ENCODE measurements at regions not wholly inside any gene's neighbourhood (a gene's known extent, or its start where the extent isn't known, plus 50 kb on each side); places are given as distances from the start of the nearest gene placed in this dataset.
"Not testable (repeated sequence)": the region's sequence is repeated elsewhere in the genome, so short reads cannot be mapped to it uniquely, and the experiment has no call there.

DNA sequence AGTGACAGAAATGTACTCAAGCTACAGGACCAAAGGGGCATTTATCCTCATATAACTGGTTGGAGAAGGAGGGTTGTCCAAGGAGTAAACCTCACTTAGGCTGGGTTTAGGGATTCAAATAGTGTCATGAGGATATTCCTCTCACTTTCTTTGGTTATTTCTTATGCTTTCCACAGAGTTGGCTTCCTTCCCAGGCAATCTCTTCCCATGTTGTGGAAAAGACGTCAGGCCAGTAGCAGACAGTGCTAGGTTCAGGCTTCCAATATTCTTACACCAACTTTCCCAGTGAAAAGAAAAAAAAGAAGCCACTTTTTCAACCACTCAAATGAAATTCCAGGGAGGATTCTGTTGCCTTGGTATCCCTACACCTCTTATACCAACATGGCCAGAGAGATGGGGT is 653.0 kb downstream of the C4orf33 start:
- no peak for DNase-seq

DNA sequence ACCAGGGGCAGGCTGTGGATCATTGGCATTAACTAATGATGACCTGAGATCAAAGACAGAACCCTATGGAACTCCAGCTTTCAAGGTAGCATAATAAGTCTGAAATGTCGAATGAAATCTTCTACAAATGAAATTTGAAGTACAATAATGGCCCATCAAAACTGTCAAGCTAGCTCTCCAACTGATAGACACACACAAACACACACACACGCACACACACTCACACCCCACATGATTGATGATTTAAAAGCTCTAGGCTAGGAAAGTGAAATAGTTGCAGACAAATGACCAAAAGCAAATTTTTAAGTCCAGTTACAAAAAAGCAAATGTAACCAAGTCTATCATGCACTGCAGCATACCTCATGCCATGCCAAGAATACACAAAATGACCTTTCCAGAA is 655.7 kb downstream of the C4orf33 start:
- DNase-seq, result no peak

DNA sequence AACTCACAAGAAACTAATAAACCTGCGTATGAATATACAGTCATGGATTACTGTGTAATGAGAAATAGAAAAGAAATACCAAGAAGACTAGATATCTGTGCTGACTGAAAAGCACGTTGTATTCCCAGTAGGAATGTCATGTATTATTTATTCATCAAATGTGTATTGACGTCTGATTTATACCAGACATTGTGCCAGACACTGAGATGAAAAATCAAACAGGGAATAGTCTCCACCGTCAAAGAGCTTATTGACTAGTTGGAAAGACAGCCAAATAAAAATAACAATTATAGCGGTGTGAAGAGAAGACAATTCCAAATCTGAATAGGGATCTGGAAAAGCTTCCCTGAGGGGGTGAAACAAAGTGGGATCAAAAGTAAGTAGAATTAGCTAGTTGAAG is 687.6 kb downstream of the C4orf33 start:
- DNase-seq, result no peak

DNA sequence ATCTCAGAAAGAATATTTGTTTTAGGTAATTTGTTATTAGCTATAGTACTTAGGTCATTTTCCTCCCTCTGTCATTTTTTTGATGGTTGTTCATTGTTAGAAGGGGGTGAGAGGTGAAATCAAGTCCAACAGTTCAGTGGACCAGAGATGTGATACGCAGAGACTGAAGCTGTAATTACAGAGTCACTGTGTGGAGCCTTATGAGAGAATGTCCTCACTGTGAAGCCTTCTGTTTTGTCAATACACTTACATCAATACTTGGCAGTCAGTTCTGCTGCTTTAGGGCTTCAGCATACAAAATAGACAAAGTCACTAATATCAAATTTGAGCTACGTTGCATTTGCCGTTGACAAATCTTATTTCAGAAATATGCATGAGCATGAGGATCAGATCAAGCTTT is 692.5 kb downstream of the C4orf33 start:
- no peak for DNase-seq

DNA sequence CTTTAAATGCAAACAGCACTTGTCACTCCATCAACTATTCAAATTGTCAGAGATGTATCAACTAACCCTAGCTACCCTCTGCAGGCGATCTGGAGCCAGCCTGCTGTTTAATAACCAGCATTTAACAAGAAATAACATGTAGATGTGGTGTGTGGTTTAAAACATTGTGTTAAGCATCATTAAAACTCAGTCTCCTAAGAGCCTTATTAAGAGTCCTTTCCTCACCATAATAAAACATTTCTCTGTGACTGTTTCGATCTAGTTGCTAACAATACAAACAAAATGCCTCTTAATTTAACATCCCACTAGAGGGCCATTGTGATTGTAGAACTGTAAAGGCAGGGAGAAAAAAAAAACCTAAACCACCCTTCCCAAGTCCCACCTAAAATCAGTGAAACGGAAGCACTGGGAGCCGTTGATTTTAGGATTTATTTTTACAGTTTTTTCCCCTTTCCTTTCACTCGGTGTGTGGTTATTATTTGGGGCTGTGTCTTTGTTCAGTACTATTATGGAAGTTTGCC is 708.6 kb downstream of the C4orf33 start:
- DNase-seq, result no peak

DNA sequence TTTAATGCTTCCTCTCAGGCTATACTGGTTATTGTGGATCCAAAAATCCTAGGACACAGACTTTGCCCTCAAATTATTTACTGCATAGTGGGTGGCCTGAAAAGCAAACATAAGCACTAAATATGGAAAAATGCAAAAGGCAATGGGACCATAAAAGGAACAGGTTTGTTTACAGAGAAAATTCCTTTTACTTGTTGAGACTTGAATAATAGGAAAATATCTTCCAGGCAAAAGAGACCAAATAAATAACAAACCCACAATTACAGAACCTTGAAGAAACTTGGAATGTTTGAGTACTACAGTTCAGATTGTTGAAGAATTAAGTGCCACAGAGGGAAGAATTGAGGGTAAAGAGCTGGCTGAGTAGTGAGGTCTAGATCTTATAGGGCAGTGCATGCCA is 711.0 kb downstream of the C4orf33 start:
- DNase-seq, result no peak

DNA sequence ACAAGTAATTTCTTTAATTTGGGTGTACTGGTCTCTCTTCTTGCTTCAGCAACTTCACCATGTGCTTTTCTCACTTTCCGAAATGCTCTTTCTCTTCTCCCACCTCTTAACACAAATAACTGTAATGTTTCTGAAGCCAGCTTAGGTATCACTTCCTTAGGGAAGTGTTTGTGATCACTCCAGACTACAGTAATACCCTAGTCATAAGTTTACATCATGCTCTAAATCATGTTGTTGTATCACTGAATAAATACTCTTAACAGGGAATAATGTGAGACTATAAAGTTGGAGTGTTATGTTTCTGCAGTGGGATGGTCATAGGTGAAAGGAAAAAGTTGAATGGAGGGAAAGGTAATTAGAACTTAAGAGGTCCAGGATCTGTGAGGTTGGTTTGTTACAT is 712.3 kb downstream of the C4orf33 start:
- no peak for DNase-seq

DNA sequence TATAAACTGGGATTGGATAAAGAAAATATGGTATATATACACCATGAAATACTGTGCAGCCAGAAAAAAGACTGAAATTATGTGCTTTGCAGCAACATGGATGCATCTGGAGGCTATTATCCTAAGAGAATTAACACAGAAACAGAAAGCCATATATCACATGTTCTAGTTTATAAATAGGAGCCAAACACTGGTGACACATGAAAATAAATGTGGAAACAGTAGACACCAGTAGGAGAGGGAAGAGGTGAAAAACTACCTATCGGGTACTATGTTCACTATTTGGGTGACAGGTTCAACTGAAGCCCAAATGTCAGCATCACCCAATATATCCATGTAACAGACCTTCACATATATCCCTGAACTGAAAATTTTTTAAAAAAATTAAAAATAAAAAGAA is 725.1 kb downstream of the C4orf33 start:
- DNase-seq, result no peak

DNA sequence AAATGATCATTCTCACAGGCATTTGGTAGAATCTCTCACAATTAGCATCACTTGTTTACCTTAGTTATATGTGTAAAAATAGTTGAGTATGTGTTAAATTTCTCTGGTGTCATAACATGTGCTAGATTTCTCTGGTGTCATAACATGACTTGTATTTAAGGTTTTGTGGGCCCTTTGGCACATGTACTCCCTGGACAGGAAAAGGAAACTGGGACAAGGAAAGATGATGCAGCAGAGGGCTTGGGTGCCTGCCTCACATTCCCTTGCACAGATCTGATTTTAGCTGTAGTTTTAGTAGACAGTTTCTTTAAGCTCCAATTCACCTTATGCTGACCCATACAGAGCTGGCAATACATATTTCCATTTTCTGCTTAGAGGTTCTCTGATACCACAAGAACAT is 726.0 kb downstream of the C4orf33 start:
- DNase-seq, result no peak

DNA sequence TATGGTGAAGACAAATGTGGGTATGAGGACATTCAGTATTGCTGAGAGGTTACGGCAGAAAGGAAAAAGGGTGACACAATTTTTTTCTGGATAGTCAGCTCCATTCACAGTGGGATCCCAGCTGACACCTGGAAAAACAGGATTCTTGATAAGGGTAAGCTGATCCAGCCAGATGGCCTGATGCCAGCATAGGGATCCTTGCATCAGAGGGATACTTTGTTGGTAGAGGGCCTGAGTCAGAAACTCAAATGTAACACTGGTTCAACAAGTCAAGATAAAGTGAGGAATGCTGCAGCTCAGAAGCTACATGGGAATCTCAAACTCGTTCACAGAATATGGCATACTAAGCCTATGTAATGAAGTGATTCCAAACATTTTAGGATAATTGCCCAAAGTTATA is 726.7 kb downstream of the C4orf33 start:
- DNase-seq, result no peak

DNA sequence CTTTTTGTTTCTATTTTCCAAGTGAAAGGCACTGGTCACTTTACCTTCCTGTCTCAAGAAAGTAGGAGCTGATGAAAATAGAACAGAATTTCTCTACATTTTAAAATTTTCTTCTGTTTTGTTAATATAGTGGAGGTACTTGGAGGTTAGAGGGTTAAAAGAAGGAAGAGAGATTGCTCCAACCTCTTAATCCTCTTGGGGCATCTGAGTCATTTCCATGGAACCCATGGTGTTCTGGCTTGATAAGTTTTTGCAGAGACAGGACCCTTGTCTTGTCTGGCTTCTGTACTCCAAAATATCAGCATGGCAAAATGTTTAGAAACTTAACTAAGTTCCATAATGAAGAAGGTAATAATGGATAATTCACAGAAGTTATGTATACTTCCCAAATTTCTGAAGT is 727.2 kb downstream of the C4orf33 start:
- no peak for DNase-seq

DNA sequence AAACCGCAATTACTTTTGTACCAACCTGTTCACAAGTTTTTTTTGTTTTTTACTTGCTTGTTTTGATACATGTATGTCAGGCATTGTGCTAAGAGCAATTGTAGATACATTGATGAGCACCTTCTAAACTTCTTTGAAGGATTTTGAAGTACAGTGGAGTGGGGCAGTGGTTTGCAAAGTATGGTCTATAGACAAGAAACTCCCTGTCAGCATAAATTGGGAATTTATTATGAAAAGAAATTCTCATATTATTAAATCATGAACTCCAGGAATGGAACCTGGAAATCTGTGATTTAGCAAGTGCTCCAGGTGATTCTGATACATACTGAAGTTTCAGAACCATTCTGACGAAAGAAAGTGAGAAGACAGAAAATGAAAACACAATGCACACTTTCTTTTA is 733.4 kb downstream of the C4orf33 start:
- DNase-seq, result no peak

DNA sequence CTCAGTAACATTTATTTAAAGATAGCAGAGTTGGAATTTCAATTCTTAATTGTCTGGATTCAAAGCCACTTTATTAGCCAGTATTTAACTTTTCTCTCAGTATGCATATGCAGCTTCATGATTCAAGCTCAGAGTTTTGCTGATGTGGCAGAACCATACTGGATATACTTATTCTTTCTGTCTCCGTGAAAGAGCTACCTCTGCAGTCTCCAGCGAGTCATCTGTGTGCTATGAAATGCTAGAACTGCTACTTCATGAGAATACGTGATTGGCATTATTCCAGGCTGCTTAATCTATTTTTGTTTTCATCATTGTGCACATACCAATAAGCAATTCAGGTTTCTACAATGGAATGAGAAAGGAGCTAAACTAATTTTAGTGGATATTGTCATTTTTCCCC is 743.7 kb downstream of the C4orf33 start:
- no peak for DNase-seq

DNA sequence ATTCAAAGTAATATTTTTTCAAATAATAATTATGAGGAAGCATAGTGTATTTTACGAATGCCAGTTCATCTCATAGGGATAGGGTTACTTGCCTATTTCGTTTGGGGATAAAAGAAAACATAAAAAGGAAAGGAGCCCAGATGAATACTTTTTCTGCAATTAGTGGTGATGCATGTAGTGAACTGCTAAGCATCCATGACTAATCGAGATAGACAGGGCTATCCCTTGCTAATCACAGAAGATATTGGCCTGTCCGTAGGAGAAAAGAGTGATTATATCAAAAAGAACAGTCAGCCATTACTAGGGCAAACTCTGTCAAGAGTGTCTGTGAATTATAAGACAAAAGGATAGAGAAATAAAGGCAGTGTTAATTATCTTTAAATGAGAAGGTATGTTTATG is 746.1 kb downstream of the C4orf33 start:
- no peak for DNase-seq

DNA sequence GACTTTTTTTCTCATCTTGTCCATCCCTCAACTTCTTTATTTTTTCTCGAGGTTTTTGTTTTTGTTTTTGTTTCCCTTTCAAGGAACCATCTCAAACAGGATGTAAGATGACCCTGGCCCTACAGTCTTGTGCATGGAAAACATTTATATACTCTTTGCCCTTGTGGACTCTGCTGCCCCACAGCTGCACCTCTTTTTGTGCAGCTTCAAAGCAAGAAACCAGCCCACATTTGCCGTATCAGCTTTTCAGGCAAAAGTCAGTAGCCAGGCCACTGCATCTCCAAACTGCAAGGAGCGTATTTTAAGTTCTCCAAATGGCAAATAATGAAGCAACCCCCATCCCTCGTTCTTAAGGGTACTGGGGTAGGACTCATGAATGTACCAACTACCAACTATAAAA is 756.5 kb downstream of the C4orf33 start:
- no peak for DNase-seq

DNA sequence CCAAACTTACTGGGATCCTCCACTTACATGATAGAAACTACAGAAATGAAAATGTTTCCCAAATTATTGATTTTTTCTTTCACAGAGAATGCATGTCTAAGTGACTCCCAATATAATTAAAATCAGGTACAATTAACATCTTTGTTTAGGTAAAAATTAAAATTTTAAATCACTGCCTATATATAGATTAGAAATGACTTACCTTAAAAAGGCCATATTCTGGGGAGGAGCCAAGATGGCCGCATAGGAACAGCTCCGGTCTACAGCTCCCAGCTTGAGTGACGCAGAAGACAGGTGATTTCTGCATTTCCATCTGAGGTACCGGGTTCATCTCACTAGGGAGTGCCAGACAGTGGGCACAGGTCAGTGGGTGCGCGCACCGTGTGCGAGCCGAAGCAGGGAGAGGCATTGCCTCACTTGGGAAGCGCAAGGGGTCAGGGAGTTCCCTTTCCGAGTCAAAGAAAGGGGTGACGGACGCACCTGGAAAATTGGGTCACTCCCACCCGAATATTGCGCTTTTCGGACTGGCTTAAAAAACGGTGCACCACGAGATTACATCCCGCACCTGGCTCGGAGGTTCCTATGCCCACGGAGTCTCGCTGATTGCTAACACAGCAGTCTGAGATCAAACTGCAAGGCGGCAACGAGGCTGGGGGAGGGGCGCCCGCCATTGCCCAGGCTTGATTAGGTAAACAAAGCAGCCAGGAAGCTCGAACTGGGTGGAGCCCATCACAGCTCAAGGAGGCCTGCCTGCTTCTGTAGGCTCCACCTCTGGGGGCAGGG is 757.9 kb downstream of the C4orf33 start:
- not testable (repeated sequence) for DNase-seq

DNA sequence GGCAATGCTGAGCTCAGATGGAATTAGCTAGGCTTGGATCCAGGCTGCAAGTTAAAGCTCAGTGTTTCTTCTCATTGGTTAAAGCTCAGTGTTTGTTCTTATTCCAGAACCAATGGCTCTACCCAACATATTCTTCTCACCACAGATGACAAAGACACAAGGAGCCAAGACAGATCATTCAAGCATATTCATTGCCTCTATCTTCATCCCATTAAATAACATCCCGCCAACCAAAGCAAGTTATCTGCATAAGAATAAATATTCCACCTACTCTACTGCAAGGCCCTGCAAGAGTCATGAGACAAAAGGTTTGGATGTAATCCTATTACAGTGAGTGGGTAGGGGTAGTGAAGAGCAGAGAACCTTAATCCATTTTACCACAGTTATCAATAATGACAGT is 766.5 kb downstream of the C4orf33 start:
- no peak for DNase-seq

DNA sequence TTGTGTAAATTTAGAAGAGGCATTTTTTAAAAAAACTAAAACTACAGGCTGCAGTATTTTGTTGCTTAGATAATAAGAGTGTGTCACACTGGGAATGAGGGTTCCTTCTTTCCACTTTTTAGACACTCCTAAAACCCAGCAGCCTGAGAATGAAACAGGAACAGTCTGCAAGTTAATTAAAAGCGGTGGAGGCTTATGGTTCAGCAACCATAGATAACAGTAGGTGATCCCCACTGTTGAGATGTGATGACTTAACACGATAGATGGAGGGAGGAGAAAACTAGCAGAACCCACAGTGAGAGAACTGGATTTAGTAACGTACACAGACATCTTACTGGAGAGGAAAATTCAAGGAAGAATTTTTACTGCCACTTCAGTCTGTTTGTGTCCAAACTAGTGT is 767.3 kb downstream of the C4orf33 start:
- DNase-seq, result no peak

DNA sequence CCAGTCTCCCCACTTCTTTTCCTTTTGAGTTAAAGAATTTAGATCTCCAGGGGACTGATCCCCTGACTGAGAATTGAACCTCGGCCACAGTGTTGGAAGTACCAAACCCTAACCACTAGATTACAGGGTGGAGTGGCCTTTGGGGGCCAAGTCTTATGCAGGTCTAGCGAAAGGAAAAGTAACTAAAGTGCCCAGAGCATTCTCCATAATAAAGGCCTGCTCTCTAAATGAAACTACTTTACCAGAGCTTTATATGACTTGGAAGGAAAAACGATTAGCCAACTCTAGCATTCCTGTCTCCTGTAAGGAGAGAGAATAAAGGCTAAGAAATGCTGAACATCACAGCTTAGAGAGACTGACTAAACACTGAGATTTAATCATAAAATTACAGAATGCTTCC is 788.0 kb downstream of the C4orf33 start:
- no peak for DNase-seq

DNA sequence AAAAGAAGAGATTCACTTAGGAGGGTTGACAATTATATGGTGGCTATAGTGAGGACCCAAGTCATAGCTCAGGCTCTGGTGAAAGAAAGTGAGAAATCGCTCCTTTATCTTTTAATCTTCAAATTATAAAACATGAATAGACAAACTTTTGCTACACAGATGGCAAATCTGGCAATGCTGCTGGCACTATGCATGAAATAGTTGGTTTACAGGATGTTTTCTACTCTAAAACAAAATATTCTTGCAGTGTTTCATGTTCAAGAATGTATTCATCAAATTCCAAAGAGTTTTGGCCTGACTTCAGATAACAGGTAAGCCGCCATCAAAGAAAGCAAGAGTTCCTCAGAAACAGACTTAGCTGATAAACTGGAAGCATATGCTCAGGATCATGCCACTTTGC is 801.2 kb downstream of the C4orf33 start:
- no peak for DNase-seq

DNA sequence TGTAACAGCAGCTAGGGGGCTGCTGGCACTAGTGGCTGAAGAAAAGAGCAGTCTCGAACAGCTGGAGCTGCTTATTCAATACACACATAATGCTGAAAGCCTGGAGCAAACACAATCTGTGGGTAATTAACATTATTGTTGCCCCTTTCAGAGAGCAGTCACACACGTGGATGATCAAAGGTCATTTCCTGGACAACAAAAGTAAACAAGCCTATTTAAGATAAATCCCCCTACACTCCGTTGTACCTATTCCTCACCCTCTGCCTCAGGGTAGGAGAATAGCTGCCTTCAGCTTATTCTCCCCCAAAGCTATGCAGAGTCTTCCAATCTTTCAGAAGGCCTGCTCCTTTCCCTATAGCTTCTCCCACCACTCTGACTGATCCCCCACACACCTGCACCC is 803.9 kb downstream of the C4orf33 start:
- no peak for DNase-seq

DNA sequence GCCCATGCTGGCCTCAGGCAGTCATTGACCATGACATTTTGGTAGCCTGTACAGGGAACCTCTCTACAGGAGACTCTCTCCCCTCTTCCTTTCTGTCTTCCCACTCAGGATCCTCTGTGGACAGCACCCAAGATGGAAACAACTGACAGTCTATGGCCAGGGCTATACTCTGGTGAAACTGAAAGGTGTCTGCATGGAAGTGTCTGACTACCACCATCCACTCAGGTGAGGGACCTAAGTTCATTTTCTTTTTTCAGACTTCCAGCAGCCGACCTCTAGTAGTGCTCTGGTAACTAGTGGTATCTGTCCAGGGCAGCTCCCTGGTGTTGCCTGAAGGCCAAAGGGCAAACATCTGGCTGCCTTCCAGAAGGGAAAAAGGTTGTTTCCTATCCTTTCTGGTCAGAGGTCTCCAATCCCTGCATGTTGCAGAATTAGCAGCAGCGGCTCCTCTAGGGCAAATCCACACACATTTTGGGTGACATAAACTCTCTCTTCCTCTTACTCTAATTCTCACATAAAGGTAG is 804.5 kb downstream of the C4orf33 start:
- no peak for DNase-seq

DNA sequence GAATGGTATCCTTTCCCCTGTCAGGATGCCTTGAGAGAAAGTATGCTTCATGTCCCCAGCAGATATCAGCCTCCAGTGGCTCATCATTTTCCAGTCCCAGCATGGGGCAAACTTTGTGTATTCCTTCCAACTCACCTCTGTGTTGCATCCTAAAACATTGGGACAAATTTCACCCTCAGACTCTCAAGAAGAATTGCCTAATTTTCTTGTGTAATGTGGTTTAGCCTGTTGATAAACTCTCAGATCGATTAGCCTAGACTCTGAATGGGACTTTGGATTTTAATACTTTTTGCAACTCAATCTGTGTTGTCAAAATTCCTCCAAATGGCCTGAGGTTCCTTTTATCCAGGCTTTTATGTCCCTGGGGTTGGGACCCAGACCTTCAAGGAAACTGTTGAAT is 805.3 kb downstream of the C4orf33 start:
- DNase-seq, result no peak

DNA sequence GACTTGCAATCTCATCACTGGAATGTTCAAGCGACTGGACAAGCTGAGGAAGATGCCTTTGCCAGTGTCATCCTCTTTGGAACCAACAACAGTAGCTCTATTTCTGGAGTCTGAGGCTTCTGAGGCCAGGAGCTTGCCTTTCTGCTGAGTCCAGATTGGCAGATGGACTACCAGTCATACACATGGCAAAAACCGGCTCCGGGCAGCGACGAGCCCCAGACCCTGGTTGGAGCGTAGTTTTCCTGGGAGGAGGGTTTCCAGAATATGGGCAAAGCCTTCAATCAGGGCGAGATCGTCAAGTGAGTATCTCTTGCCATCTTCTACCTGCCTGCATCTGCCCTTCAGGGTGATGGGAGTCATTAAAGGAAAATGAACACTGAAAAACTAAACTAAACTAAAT is 807.9 kb downstream of the C4orf33 start:
- DNase-seq, result no peak

DNA sequence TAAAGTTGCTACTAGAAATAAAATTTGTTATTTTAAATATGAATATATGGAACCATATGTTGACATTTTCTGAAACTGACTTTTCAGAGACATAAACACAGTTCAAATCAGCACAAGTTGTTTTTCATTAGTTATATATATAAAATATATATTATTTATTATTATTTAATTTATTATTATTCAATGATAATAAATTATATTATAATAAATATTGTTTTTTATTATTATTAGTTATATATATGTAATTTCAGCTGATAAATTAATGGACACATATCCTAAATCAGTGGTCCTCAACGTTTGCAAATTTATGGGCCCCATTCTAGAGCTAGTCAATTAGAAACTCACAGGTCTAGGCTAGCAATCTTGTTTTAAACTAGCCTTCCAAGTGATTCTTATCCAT is 809.3 kb downstream of the C4orf33 start:
- no peak for DNase-seq

Measured in activated T-cell treated with anti-CD3 and anti-CD28 coated beads for 4 hours (primary cell).